ENCODE measurements at regions not wholly inside any gene's neighbourhood (a gene's known extent, or its start where the extent isn't known, plus 50 kb on each side); places are given as distances from the start of the nearest gene placed in this dataset.

- no peaks in the 10 kb centered on the region for H4K20me1 ChIP-seq
- TF ChIP-seq Cebpa-rat (IDR thresholded peaks at IDR 0.05): no peak
- no peaks in the 10 kb centered on the region for H3K36me3 ChIP-seq
- H3K4me2 ChIP-seq: peak overlapping the region; percentile 46; the same call in 1 of the 2 replicates
- H3K4me1 ChIP-seq: peaks cover 19% of the 10 kb centered on the region
- no peaks in the 10 kb centered on the region for H3K9me3 ChIP-seq
- H3K27me3 ChIP-seq: no peaks in the 10 kb centered on the region
- H3K4me3 ChIP-seq: no peak overlapping the region
- H3K27ac ChIP-seq: no peak overlapping the region
- no peak overlapping the region for H3K9ac ChIP-seq
These were observed 503.8 kb upstream of the B3GAT1 start for GRCh38 chr11:134915881-134916280.

- Histone ChIP-seq H3K27me3 (no peaks in the 10 kb centered on the region), H3K9me3 (no peaks in the 10 kb centered on the region), H3K9ac (no peak overlapping the region), H3K27ac (no peak overlapping the region), H4K20me1 (no peaks in the 10 kb centered on the region), H3K4me3 (no peak overlapping the region), H3K4me2 (no peak overlapping the region), H3K36me3 (no peaks in the 10 kb centered on the region), H3K4me1 (peaks cover 14% of the 10 kb centered on the region)
- TF ChIP-seq Cebpa-rat (IDR thresholded peaks at IDR 0.05): no peak
These were observed 503.2 kb upstream of the B3GAT1 start for GRCh38 chr11:134915212-134915611.

- Histone ChIP-seq H3K27me3 (no peaks in the 10 kb centered on the region), H3K9ac (no peak overlapping the region), H3K4me1 (peaks cover 14% of the 10 kb centered on the region), H3K4me3 (no peak overlapping the region), H3K36me3 (no peaks in the 10 kb centered on the region), H3K9me3 (no peaks in the 10 kb centered on the region), H3K4me2 (no peak overlapping the region), H4K20me1 (no peaks in the 10 kb centered on the region), H3K27ac (no peak overlapping the region)
- no peak for TF ChIP-seq Cebpa-rat (IDR thresholded peaks at IDR 0.05)
These were observed 502.1 kb upstream of the B3GAT1 start for GRCh38 chr11:134913999-134914590.

GRCh38 chr11:134913391-134913790 is 501.3 kb upstream of the B3GAT1 start:
- TF ChIP-seq Cebpa-rat (IDR thresholded peaks at IDR 0.05): no peak
- H3K4me1 ChIP-seq: peaks cover 14% of the 10 kb centered on the region
- no peaks in the 10 kb centered on the region for H3K36me3 ChIP-seq
- no peaks in the 10 kb centered on the region for H3K27me3 ChIP-seq
- no peak overlapping the region for H3K9ac ChIP-seq
- H3K4me2 ChIP-seq: no peak overlapping the region
- H3K9me3 ChIP-seq: no peaks in the 10 kb centered on the region
- no peaks in the 10 kb centered on the region for H4K20me1 ChIP-seq
- H3K27ac ChIP-seq: no peak overlapping the region
- H3K4me3 ChIP-seq: no peak overlapping the region

GRCh38 chr11:134911514-134912180 is 499.6 kb upstream of the B3GAT1 start:
- no peaks in the 10 kb centered on the region for H4K20me1 ChIP-seq
- H3K9me3 ChIP-seq: no peaks in the 10 kb centered on the region
- H3K4me1 ChIP-seq: peaks cover 16% of the 10 kb centered on the region
- TF ChIP-seq Cebpa-rat (IDR thresholded peaks at IDR 0.05): no peak
- H3K4me3 ChIP-seq: no peak overlapping the region
- H3K27me3 ChIP-seq: no peaks in the 10 kb centered on the region
- no peaks in the 10 kb centered on the region for H3K36me3 ChIP-seq
- H3K27ac ChIP-seq: no peak overlapping the region
- no peak overlapping the region for H3K4me2 ChIP-seq
- H3K9ac ChIP-seq: no peak overlapping the region

GRCh38 chr11:134908583-134908982 is 496.5 kb upstream of the B3GAT1 start:
- H3K4me1 ChIP-seq: peaks cover 29% of the 10 kb centered on the region
- no peaks in the 10 kb centered on the region for H4K20me1 ChIP-seq
- no peaks in the 10 kb centered on the region for H3K36me3 ChIP-seq
- TF ChIP-seq Cebpa-rat (IDR thresholded peaks at IDR 0.05): no peak
- H3K9ac ChIP-seq: no peak overlapping the region
- H3K4me3 ChIP-seq: no peak overlapping the region
- H3K4me2 ChIP-seq: no peak overlapping the region
- H3K9me3 ChIP-seq: no peaks in the 10 kb centered on the region
- no peaks in the 10 kb centered on the region for H3K27me3 ChIP-seq
- no peak overlapping the region for H3K27ac ChIP-seq

GRCh38 chr11:134907636-134908035 is 495.6 kb upstream of the B3GAT1 start:
- 0 out of 2 replicates have a peak overlapping the region, but pooled peaks have one; percentile 90 for H3K4me2 ChIP-seq
- no peaks in the 10 kb centered on the region for H3K36me3 ChIP-seq
- H4K20me1 ChIP-seq: no peaks in the 10 kb centered on the region
- no peaks in the 10 kb centered on the region for H3K27me3 ChIP-seq
- H3K4me1 ChIP-seq: peaks cover 29% of the 10 kb centered on the region
- no peak overlapping the region for H3K9ac ChIP-seq
- no peak overlapping the region for H3K4me3 ChIP-seq
- H3K9me3 ChIP-seq: no peaks in the 10 kb centered on the region
- H3K27ac ChIP-seq: no peak overlapping the region
- no peak for TF ChIP-seq Cebpa-rat (IDR thresholded peaks at IDR 0.05)

- no peaks in the 10 kb centered on the region for H3K36me3 ChIP-seq
- TF ChIP-seq Cebpa-rat (IDR thresholded peaks at IDR 0.05): no peak
- H4K20me1 ChIP-seq: no peaks in the 10 kb centered on the region
- peak overlapping the region; percentile 42 for H3K4me3 ChIP-seq
- peaks cover 29% of the 10 kb centered on the region for H3K4me1 ChIP-seq
- H3K9ac ChIP-seq: no peak overlapping the region
- no peaks in the 10 kb centered on the region for H3K9me3 ChIP-seq
- H3K27me3 ChIP-seq: no peaks in the 10 kb centered on the region
- H3K27ac ChIP-seq: peak overlapping the region; percentile 42; the same call in 1 of the 2 replicates
- H3K4me2 ChIP-seq: peak overlapping the region; percentile 90
These were observed 494.4 kb upstream of the B3GAT1 start for GRCh38 chr11:134906356-134906955.

- Histone ChIP-seq H3K9me3 (no peaks in the 10 kb centered on the region), H3K36me3 (no peaks in the 10 kb centered on the region)
These were observed 493.9 kb upstream of the B3GAT1 start for GRCh38 chr11:134905928-134906327.

GRCh38 chr11:134905517-134905916 is 493.5 kb upstream of the B3GAT1 start:
- no peaks in the 10 kb centered on the region for H3K9me3 ChIP-seq
- no peaks in the 10 kb centered on the region for H3K27me3 ChIP-seq
- no peaks in the 10 kb centered on the region for H4K20me1 ChIP-seq
- H3K4me1 ChIP-seq: peaks cover 29% of the 10 kb centered on the region
- H3K4me3 ChIP-seq: peak overlapping the region; percentile 42
- no peak for TF ChIP-seq Cebpa-rat (IDR thresholded peaks at IDR 0.05)
- H3K9ac ChIP-seq: no peak overlapping the region
- H3K27ac ChIP-seq: peak overlapping the region; percentile 42; the same call in 1 of the 2 replicates
- no peaks in the 10 kb centered on the region for H3K36me3 ChIP-seq
- peak overlapping the region; percentile 90 for H3K4me2 ChIP-seq

More at GRCh38 chr11:134905928-134906327, 493.9 kb upstream of the B3GAT1 start:
- Histone ChIP-seq H3K27me3 (no peaks in the 10 kb centered on the region), H4K20me1 (no peaks in the 10 kb centered on the region), H3K9ac (no peak overlapping the region), H3K4me3 (peak overlapping the region; percentile 42), H3K4me1 (peaks cover 29% of the 10 kb centered on the region), H3K27ac (peak overlapping the region; percentile 42; the same call in 1 of the 2 replicates), H3K4me2 (peak overlapping the region; percentile 90)
- TF ChIP-seq Cebpa-rat (IDR thresholded peaks at IDR 0.05): no peak
